ENCODE measurements at regions not wholly inside any gene's neighbourhood (a gene's known extent, or its start where the extent isn't known, plus 50 kb on each side); places are given as distances from the start of the nearest gene placed in this dataset.
"Not testable (repeated sequence)": the region's sequence is repeated elsewhere in the genome, so short reads cannot be mapped to it uniquely, and the experiment has no call there.

DNA sequence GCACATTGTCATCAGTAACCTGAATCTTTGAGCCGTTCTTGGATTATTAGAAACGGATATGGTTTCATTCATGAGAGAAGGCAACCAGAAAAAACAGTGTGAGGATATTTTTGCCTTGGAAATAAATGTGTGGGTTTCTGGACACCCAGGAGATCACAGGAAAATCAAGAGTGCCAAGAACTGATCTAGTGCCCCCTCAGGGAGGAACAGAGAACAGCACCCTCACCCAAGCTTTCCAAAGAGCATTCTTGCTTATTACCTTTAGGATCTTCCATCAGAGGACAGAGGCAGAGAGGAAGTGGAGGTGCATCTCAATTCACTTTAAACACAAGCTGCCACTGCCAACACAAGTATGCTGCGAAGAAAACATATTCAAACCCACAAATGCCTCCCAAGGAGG lies 851.5 kb upstream of the COBL start:
- H3K4me1 ChIP-seq (ENCODE audit: insufficient read depth, poor library complexity, severe bottlenecking): no peaks in the 10 kb centered on the region
- no peaks in the 10 kb centered on the region for H3K36me3 ChIP-seq (ENCODE audit: low read depth)
- H3K27ac ChIP-seq (ENCODE audit: poor library complexity, severe bottlenecking): no peak overlapping the region
- TF ChIP-seq, protein P1, sequence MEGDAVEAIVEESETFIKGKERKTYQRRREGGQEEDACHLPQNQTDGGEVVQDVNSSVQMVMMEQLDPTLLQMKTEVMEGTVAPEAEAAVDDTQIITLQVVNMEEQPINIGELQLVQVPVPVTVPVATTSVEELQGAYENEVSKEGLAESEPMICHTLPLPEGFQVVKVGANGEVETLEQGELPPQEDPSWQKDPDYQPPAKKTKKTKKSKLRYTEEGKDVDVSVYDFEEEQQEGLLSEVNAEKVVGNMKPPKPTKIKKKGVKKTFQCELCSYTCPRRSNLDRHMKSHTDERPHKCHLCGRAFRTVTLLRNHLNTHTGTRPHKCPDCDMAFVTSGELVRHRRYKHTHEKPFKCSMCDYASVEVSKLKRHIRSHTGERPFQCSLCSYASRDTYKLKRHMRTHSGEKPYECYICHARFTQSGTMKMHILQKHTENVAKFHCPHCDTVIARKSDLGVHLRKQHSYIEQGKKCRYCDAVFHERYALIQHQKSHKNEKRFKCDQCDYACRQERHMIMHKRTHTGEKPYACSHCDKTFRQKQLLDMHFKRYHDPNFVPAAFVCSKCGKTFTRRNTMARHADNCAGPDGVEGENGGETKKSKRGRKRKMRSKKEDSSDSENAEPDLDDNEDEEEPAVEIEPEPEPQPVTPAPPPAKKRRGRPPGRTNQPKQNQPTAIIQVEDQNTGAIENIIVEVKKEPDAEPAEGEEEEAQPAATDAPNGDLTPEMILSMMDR (IDR thresholded peaks at IDR 0.05; ENCODE audit: poor library complexity, severe bottlenecking): peak; percentile 20
- H3K4me3 ChIP-seq (ENCODE audit: severe bottlenecking): no peak overlapping the region
- no peaks in the 10 kb centered on the region for H3K9me3 ChIP-seq (ENCODE audit: severe bottlenecking)
- no peak for ATAC-seq (ENCODE audit: low read depth)
- no peaks in the 10 kb centered on the region for H3K27me3 ChIP-seq (ENCODE audit: insufficient read depth, poor library complexity, severe bottlenecking)
- no peak for DNase-seq (ENCODE audit: low spot score)

DNA sequence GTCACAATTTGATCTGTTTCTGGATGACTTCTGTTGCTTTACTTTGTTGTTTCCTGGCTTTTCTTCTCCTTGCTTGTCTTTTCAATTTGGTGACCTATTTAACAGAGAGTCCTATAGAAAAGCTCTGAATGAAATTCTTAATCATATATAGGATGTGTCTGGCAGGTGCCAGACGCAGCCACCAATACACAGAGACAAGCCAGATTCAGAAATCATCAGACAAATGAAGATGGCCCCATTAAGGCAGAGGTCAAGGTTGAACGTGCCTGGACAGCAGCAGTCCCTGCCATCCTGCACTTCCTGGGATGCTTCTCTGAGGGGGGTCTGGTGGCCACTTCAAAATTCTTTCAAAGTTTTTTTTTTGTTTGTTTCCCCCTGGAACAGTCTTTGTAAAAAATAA lies 846.7 kb upstream of the COBL start:
- no peak for DNase-seq (ENCODE audit: low spot score)
- H3K36me3 ChIP-seq (ENCODE audit: low read depth): no peaks in the 10 kb centered on the region
- H3K4me1 ChIP-seq (ENCODE audit: insufficient read depth, poor library complexity, severe bottlenecking): no peaks in the 10 kb centered on the region
- H3K9me3 ChIP-seq (ENCODE audit: severe bottlenecking): no peaks in the 10 kb centered on the region
- H3K4me3 ChIP-seq (ENCODE audit: severe bottlenecking): no peak overlapping the region
- H3K27ac ChIP-seq (ENCODE audit: poor library complexity, severe bottlenecking): no peak overlapping the region
- TF ChIP-seq, protein P1 (IDR thresholded peaks at IDR 0.05; ENCODE audit: poor library complexity, severe bottlenecking): no peak
- ATAC-seq (ENCODE audit: low read depth): no peak
- H3K27me3 ChIP-seq (ENCODE audit: insufficient read depth, poor library complexity, severe bottlenecking): peaks cover 3% of the 10 kb centered on the region

DNA sequence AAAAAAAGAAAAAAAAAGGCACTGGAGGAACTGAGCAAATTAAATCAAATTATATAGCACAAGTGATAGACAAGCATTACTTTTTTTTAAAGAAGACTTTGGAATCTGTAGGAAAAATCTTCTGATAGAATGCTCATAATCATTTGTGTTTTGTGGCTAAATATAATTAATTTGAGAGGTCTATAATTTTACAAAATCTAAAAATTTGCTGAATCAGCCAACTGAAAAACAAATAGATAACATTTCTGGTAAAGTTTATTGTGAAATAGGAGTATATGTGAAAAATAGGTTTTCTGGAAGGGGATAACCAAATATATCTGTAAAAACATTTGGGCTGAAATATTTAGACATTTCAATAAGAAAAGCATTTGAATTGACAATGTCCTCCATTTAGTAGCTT lies 844.9 kb upstream of the COBL start:
- DNase-seq (ENCODE audit: low spot score) (no peak), ATAC-seq (ENCODE audit: low read depth) (no peak)
- Histone ChIP-seq H3K27ac (ENCODE audit: poor library complexity, severe bottlenecking) (no peak overlapping the region), H3K4me1 (ENCODE audit: insufficient read depth, poor library complexity, severe bottlenecking) (no peaks in the 10 kb centered on the region), H3K4me3 (ENCODE audit: severe bottlenecking) (no peak overlapping the region), H3K36me3 (ENCODE audit: low read depth) (no peaks in the 10 kb centered on the region), H3K9me3 (ENCODE audit: severe bottlenecking) (no peaks in the 10 kb centered on the region), H3K27me3 (ENCODE audit: insufficient read depth, poor library complexity, severe bottlenecking) (peaks cover 3% of the 10 kb centered on the region)
- TF ChIP-seq, protein P1 (IDR thresholded peaks at IDR 0.05; ENCODE audit: poor library complexity, severe bottlenecking): no peak

DNA sequence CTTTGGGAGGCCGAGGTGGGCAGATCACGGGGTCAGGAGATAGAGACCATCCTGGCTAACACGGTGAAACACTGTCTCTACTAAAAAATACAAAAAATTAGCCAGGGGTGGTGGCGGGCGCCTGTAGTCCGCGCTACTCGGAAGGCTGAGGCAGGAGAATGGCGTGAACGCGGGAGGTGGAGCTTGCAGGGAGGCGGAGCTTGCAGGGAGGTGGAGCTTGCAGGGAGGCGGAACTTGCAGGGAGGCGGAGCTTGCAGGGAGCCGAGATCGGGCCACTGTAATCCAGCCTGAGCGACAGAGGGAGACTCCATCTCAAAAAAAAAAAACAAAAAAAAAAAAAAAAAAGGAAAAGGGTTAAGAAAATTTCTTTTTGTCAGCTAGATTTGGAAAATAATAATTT lies 842.8 kb upstream of the COBL start:
- not testable (repeated sequence) for H3K27ac ChIP-seq (ENCODE audit: poor library complexity, severe bottlenecking); DNase-seq (ENCODE audit: low spot score)

DNA sequence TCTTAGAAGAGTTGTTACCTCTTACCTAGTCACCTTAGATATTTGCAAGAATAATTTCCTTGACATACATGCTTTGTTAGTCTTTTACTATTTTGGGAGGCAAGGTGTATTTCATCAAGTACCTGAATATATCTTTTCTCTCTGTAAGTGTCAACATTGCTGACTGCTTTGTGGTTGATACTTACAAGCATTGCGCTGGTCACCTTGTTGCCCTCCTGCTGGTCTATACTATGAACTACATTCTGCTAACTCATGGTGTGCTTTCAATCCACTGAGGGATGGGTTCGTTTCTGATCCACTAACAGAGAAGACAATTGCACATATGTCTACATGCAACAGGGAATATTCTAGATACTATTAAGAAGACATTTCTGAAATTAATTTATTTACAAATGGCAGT lies 837.8 kb upstream of the COBL start:
- no peaks in the 10 kb centered on the region for H3K9me3 ChIP-seq (ENCODE audit: severe bottlenecking)
- no peaks in the 10 kb centered on the region for H3K36me3 ChIP-seq (ENCODE audit: low read depth)
- no peaks in the 10 kb centered on the region for H3K4me1 ChIP-seq (ENCODE audit: insufficient read depth, poor library complexity, severe bottlenecking)
- H3K27me3 ChIP-seq (ENCODE audit: insufficient read depth, poor library complexity, severe bottlenecking): no peaks in the 10 kb centered on the region
- TF ChIP-seq, protein P1 (IDR thresholded peaks at IDR 0.05; ENCODE audit: poor library complexity, severe bottlenecking): peak; percentile 11
- no peak overlapping the region for H3K27ac ChIP-seq (ENCODE audit: poor library complexity, severe bottlenecking)
- ATAC-seq (ENCODE audit: low read depth) (no peak), DNase-seq (ENCODE audit: low spot score) (no peak)
- H3K4me3 ChIP-seq (ENCODE audit: severe bottlenecking): no peak overlapping the region

More for the DNA sequence above, 842.8 kb upstream of the COBL start:
- H3K4me3 ChIP-seq (ENCODE audit: severe bottlenecking); H3K4me1 ChIP-seq (ENCODE audit: insufficient read depth, poor library complexity, severe bottlenecking); H3K36me3 ChIP-seq (ENCODE audit: low read depth); ATAC-seq (ENCODE audit: low read depth); H3K9me3 ChIP-seq (ENCODE audit: severe bottlenecking); H3K27me3 ChIP-seq (ENCODE audit: insufficient read depth, poor library complexity, severe bottlenecking): not testable (repeated sequence)

Data from RWPE2 (cell line).